Skin of body (tissue), 1 donor: ENCODE measurements at regions not wholly inside any gene's neighbourhood (a gene's known extent, or its start where the extent isn't known, plus 50 kb on each side); places are given as distances from the start of the nearest gene placed in this dataset.
"Not testable (repeated sequence)": the region's sequence is repeated elsewhere in the genome, so short reads cannot be mapped to it uniquely, and the experiment has no call there.

Source experiments
- DNase-seq: peaks from one replicate; lab custom pipeline; 2025; lab: John Stamatoyannopoulos, UW

DNA sequence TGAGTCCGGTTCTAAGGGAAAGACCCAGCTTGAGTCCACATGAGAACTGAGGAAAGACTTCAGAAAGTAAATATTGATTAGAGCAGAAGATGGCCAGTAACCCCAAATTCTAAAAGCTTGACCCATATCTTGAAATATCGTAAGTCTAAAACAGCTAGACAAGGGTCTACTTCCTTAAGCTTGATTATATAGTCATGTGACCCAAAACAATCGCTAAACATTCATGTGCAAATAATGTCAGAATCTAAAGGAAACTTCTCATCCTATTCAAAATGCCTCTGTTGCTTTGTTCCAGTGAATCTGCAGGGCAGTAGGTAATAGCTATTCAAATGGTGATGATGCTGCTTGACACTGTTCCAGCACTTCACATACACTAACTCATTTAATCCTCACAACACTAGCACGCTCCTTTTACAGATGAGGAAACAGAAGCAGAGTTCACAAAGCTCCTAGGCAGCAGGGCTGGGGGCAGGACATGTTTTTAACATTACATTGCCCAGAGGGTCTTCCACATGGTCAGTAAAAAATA lies 52.6 kb downstream of the TCF20 start:
- DNase-seq = no peak

DNA sequence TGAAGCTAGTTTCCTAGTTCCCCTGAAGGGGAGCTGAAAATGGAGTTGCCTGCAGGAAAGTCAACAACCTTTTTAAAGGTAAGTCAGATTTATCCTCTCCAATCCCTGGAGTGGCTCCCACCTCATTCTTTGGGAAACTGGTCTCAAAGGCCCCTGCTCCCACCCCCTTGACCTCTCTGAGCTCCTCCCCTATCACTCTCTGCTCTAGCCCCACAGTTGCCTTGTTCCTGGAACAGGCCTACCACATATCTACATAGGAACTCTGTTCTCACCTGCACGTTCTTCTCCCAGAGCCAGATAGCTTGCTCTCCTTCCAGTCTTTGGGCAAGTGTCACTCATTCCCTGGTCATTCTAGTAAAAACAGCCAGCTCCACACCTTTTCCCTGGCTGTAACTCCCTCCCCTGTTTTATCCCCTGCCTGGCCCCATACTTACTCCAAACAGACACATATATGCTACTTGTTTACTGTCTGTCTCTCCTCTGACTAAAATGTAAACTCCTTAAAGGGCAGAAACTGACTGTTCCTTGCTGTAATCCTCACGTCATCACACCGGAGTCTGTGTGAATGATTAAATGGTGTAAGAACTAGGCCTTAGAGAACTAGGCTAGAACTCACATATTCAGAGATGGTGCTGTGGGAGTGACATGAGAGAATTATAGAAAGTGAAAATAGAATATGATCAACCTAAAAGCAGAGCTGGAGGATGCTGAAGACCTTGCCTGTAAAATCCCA lies 53.3 kb downstream of the TCF20 start:
- DNase-seq = no peak

DNA sequence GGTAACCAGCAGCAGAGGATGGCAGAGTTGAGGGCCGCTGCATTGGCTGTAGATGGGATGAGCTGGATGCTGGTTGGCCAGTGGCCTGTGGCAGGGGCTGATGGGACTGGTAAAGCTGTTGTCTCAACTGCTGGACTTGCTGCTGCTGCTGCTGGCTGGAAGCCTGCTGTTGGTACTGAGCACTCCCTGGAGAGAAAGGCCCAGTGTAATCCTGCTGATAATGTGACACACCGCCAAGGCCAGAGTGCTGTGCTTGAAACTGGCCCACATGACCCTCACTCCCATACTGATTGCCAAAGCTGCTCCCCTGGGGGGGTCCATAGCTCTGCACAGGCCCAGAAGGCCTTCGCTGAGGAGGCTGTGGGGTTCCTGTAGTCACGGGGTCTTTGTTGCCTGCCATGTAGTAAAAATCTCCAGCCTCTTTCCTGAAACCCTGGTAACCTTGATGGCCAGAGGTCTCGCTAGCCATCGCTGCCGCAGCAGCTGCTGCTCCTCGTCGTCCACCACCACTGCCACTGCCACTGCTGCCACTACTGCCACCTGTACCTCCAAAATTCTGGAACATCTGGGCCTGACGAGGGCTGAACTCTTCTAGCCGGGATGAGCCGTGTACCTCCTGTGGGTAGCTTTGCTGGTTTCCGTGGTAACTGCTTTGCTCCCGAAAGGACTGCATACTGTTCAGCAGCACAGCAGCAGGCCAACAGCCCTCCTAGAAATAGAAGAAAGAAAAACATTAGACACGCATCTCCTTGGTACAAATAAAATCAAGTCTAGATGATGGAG lies 55.6 kb downstream of the TCF20 start:
- no peak for DNase-seq

DNA sequence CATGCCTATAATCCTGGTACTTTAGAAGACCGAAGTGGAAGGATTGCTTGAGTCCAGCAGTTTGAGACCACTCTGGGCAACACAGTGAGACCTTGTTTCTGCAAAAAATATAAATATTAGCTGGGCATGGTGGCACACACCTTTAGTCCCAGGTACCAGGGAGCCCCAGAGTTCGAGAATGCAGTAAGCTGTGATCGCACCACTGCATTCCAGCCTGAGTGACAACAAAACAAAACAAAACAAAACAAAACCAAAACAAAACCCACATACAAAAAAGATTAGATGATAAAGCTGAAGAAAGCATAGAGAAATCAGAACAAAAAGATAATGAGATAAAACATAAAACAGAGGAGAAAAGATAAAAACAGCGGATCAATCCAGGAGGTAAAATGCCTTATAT lies 62.1 kb downstream of the TCF20 start:
- DNase-seq = no peak

DNA sequence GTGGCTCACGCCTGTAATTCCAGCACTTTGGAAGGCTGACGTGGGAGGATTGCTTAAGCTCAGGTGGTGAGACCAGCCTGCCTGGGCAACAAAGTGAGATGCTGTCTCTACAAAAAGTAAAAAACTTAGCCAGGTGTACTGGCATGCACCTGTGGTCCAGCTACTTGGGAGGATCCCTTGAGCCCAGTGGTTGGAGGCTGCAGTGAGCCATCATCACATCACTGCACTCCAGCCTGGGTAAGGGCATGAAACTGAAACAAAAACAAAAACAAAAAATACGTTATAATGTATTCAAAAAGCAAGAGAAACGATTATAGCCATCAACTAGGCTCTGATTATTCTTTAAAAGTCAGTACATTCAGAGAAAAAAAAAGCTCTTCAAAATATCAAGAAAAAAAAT lies 62.5 kb downstream of the TCF20 start:
- DNase-seq = no peak

DNA sequence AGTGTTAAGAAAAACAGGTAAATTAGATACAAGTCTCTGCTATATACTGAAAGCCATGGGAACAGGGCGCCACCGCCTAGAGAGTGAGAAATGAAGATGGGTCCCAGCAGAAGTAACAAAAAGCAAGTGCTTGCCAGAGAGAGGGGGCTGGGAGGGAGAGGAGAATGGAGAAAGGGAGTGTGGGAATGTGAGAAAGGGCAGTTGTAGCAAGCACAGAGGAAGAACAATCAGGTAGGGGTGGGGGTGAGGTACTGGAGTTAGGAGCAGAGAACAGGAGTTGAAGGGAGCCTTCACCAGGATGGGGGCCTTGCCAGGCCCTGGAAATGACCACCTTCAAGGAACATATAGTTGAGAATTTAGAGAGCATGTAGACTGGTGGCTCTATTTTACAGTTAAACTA lies 66.8 kb downstream of the TCF20 start:
- no peak for DNase-seq

DNA sequence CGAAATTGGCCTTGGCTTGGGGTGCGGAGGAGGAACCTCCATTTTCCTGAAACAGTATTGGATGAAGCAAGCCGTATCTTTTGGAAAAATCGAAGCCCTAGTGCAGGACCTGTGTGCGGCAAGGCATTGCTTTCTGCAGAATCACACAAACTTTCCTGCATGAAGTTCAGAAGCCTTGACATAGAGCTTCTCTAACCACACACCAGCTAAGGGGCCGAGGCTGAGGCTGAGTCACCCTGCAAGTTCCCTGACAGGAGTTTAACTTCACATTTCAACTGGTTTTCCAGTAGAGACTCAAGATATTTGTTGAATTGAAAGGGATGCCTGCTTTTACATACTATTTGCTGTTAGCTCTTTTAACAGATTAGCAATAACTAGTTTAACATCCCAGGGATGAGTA lies 67.8 kb downstream of the TCF20 start:
- DNase-seq = no peak

DNA sequence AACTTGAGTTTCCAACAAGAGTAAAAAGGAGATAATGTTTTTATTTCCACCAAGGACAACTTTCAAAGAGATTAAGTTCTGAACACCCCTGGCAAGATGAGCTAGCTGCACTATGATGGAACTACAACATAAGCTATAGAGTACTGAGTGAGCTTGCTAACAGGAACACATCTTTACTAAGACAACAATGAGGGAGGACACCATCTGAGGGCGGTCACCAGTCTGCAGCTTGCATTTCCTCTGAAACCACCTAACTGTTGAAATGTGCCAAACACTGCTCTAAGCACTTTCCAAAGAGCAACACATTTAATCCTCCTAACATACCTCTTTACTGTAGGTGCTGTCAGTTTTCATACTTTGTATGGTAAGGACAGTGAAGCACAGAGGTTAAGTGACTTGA lies 68.4 kb downstream of the TCF20 start:
- no peak for DNase-seq

DNA sequence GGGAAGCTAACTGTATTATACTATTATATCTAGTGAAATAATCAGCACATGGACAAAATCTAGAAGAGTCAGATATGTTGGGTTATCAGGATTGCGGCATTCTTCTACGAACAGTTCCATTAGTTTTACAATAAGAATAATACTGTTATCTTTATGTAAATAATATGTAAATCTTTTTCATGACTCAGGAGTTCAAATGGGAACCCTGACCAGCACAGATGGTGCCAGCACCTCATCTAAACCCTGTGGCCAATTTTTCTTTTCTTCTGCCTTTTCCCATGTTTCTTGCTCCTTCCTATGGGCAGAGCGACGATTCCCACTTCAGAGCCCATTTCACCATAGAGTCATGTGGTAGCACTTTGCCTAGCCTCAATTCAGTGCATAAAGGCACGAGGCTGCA lies 68.4 kb upstream of the CYP2D6 start:
- DNase-seq = no peak

DNA sequence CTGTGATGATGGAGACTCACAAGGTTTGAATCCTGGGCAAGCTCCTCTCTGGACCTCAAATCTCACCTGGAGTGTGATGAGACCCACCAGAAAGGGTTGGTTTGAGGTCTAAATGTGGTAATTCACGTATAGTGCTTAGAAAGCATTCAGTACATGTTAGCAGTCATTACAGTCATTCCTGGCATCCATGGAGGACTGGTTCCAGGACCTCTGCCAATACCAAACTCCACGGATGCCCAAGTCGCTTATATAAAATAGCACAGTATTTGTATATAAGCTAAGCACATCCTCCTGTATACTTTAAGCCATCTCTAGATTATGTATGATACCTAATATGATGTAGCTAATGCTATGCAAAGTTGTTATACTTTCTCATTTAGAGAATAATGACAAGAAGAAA lies 67.6 kb upstream of the CYP2D6 start:
- DNase-seq = no peak

DNA sequence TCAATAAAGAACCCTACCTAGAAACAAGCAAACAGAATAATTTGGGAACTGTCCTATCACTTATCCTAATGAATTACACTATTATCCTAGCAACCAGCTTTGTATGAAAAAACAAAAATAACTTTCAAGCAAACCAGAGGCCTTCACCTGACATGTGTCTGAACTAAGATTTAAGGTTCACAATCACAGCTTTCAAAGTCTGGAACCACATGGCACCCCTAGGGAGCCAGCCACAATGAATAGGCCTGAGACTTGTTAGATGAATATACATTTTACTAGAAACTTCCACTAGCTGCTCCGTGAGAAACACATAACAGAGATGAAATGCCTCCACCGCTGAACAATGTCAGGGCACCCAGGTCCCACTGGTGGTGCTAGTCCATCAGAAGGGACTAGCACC lies 65.8 kb upstream of the CYP2D6 start:
- no peak for DNase-seq

DNA sequence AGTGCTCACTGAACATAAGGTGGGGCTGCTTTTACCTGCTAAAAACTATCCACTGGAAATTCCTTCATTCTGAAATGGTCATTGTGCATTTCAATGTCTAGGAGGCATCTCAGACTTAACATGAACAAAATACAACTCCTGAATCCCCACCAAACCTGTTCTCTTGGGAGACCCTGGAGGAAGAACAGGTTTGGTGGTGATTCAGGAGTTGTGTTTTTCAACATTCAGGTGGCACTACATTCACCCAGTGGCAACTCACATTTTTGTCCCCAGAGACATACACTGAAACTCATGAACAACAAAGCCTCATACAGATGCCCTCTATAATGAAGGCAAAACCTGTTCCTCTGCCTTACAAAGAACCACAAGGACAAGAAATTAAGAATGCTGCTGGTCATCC lies 64.3 kb upstream of the CYP2D6 start:
- no peak for DNase-seq

DNA sequence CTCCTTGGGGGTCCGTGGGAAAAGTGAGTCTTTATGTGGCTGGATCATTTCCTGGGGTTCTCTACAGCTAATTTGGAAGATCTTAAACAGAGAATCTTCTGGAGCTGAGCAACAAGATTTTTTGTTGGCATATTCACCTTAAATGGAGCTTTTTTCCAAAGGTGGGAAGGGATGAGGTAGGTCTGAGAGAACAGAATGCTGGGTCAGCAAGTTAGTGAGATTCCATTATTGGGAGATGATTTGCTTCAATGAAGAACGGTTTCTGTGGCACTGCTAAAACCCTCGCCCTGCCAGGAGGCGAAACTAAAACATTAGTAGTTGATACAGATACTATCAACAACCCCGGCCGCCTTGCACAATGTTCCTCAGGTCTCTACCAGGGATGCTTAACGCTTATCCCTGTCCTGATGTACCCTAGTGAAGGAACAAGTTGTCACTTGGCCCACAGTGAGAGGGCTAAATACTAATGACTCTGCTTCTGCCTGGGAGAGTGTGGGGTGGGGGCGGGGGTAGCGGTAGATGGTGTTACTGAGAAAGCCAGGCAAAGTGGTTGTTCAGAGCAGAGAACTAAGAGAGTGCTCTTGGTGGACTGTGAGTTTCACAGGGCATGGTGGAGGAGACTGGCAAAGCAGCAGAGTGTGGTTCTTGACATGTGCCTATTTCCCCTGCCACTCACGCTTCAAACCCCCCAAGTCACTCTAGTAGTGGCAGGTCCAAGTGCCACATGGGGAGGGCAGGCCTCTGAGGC lies 63.7 kb upstream of the CYP2D6 start:
- no peak for DNase-seq

DNA sequence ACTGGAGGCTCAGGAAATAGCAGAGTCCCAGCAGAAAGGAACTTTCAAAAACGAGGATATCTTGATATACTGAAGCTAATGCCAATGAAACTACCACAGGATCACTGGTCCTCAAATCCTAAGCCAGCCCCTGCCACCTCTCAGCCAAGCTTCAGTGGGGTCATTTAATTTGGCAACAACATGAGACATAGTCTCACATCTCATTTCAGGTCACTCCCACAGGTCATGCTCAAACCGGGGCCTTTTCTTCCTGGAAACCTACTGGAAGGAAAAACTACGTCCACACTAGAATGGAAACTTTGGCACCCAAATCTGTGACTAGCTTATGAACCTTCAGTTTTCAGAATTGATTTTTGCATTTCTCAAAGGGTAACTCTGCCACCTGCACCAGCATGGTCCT lies 61.9 kb upstream of the CYP2D6 start:
- DNase-seq = no peak

DNA sequence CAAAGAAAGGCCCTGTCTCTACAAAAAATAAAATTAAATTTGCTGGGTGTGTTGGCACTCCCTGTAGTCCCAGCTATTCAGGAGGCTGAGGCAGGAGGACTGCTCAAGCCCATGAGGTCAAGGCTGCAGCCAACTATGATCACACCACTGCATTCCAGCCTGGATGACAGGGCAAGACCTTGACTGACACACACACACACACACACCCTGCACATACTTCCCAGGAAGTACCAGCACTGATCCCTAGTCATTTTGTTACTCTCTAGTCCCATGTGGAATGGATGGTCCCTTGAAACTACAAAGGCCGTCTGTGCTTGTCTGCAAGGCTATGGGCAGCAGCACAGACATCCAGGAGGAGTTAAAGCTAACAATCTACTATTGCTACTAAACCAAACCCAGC lies 59.7 kb upstream of the CYP2D6 start:
- DNase-seq = no peak

DNA sequence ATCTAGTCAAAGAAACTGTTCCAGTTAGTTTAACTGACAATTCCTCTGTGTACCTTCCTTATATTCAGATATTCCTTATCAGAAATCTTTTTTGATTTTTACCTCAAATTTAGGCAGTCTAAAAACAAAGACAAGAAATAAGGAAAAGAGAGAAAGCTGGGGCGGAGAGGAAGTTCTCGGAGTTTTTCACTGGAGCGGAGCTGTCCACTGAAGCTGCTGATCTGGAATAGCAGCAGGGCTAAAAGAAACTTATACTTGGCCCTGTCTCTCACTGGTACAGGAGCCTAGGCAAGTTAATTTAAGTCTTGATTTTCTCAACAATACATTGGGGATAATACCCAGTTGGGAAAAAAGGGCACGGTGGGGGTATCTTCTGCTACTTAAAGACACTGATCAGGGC lies 59.2 kb upstream of the CYP2D6 start:
- no peak for DNase-seq

DNA sequence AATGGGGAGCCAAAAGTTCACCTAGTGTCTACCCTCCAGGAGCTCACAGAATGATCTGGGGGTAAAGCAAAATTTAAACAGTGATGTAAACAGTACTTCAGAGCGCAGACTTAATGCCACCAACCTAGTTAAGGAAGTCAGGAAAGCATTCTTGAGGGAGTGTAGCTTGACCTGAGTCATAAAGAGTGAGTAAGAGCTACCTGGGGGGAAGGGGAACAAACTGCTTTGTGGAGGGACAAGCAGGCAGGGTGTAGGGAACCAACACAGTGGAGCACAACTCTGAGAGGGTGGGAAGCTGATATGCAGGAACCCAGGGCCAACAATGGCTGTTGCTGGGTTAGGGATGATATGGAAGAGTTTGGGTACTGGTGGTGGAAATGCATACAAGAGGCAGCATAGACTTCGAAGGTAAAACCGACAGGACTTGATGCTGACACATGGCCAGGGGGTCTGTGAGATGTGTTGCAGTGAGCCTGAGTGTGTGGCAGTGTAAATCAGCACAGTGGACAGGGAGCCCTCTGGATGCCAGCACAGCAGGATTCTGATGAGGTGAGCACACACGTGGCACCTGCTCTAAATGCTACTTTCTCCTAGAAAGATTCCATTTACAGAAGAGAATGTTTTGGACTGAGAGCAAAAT lies 58.3 kb upstream of the CYP2D6 start:
- DNase-seq = no peak

DNA sequence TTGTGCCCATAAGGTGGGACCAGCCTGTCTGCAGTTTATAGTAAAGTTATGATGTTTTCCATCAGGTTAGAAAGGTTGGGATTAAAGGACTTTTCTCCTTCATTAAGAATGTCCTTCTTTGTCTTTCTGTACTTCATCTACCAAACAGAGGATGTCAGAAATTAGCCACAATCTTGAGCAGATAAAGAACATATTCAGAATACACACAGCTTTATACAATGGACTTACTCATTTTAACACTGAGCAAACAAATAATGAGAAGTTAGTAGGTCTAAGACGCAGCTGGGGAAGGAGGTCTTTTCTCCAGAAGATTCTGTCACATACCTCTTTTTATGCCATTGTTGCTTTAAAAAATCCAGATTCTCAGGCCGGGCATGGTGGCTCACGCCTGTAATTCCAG lies 57.0 kb upstream of the CYP2D6 start:
- DNase-seq = no peak

DNA sequence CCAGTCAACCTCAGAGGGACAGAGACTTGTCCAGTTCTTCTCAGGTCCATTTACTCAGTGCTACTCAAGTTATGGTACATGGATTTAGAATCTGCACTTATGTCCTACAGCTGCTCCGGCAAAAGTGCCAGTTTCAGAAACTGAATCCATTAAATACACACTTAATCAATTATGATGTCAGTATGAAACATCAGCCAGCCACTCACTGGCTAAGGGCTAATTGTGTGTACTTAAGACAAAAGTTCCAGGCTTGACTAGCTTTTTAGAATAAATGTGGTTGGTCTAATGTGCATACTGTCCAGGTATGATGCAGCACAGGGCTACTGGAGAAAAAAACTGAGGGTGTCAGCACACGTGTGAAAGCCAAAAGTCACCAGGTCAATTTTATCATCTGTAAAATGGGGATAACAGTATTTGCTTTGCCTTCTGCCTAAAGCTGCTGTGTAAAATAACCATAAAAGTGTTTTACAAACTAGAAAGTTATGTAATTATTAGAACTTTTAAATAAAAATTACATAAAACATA lies 55.4 kb upstream of the CYP2D6 start:
- DNase-seq = peak; percentile 33

DNA sequence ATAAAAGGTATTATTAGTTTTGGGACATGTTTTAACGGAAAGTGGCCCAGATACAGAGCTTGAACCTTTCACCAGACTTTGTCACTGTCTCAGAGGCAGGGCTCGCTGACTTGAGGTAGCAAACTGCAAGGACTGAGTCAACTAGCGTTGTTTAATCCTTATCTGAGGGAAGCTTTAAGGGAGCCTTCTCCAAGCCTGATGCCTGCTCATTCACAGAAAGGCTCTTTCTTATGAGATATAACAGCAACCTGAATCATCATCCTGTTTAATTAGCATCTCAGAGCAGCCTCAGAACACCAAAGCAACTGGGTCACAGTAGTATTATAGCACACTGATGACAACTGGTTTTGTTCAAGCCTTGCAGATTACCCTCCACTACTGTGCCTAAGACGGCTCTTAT lies 54.2 kb upstream of the CYP2D6 start:
- DNase-seq = no peak

DNA sequence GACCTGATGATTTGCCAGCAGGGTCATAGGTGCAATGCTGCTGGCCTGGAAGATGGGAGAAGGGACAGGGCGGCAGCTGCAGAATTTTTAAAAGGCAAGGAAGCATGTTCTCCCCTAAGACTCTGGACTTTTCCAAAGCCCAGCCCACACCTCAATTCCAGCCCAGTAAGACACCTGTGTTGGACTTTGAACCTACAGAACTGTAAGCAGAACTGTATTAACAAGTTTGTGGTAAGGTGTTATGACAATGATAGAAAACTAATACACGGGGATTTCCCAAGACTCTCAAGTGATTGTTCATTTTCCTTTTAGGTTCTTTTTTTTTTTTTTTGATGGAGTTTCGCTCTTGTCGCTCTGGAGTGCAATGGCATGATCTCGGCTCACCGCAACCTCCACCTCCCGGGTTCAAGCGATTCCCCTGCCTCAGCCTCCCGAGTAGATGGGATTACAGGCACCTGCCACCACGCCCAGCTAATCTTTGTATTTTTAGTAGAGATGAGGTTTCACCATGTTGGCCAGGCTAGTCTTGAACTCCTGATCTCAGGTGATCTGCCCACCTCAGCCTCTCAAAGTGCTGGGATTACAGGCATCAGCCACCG lies 53.0 kb upstream of the CYP2D6 start:
- not testable (repeated sequence) for DNase-seq
